NB4 (cell line): ENCODE measurements at regions not wholly inside any gene's neighbourhood (a gene's known extent, or its start where the extent isn't known, plus 50 kb on each side); places are given as distances from the start of the nearest gene placed in this dataset.

Experiments
- POLR2A ChIP-seq: IDR thresholded peaks from 2 replicates; pipeline ENCODE4 v1.6.1; 2011; ENCODE audit warnings: mild to moderate bottlenecking; ENCODE audit not compliant: insufficient read length; ENCODE audit errors: extremely low read depth
- TF ChIP-seq, protein P1 (sequence below): IDR thresholded peaks from one replicate; pipeline ENCODE4 v1.5.1; 2012; ENCODE audit warnings: low read depth, low read length
- TF ChIP-seq, protein P2 (sequence below): IDR thresholded peaks from 2 replicates; pipeline ENCODE4 v1.6.1; 2011; ENCODE audit warnings: low read depth, low read length

DNA sequence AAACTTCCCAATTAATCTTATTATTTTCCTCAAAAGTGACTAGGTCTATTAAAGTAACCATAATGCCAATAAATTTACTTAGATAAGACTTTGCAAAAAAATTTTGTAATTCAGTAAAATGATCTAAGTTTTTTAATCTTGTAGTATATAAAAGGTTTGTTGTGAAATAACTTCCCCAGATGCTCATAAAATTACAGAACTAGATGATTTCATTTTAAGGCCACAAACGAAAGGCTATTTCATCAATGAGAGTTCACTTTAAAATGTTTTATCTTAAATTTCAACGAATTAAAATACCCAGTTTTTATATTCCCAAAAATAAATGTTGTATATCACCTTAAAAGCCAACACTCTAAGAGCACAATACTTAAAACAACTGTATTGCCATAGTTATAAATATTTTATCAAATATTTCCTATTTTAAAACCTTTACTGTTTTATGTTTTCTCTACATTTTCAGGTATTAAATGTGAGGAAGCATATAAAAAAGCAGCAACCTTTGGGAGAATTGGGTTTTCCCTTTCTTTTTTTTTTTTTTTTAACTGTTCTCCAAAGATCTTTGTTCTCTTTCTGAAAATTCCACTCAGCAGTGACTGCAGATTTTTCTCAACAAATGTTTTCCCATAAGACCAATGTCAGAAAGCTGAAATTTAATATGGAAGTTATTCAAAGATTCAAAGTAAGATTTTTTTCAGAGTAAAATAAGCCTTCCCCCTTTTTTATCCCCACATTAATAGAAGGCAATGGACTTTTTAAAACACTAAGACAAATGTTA is 169.9 kb downstream of the CYB561 start:
- TF ChIP-seq, protein P1, sequence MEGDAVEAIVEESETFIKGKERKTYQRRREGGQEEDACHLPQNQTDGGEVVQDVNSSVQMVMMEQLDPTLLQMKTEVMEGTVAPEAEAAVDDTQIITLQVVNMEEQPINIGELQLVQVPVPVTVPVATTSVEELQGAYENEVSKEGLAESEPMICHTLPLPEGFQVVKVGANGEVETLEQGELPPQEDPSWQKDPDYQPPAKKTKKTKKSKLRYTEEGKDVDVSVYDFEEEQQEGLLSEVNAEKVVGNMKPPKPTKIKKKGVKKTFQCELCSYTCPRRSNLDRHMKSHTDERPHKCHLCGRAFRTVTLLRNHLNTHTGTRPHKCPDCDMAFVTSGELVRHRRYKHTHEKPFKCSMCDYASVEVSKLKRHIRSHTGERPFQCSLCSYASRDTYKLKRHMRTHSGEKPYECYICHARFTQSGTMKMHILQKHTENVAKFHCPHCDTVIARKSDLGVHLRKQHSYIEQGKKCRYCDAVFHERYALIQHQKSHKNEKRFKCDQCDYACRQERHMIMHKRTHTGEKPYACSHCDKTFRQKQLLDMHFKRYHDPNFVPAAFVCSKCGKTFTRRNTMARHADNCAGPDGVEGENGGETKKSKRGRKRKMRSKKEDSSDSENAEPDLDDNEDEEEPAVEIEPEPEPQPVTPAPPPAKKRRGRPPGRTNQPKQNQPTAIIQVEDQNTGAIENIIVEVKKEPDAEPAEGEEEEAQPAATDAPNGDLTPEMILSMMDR = no peak
- TF ChIP-seq POLR2A = no peak
- TF ChIP-seq, protein P2, sequence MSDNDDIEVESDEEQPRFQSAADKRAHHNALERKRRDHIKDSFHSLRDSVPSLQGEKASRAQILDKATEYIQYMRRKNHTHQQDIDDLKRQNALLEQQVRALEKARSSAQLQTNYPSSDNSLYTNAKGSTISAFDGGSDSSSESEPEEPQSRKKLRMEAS = no peak
